Uterus (tissue), 3 donors: ENCODE measurements at regions not wholly inside any gene's neighbourhood (a gene's known extent, or its start where the extent isn't known, plus 50 kb on each side); places are given as distances from the start of the nearest gene placed in this dataset.
A peak's percentile ranks its signal among the peaks of the same experiment; 100 is the strongest.

Experiments used
- DNase-seq, 2 donors: peaks; one replicate each; pipeline ENCODE4 v3.0.0-alpha.2; 2019 to 2020
- H3K27ac ChIP-seq, 2 donors: fragments of 200-600 bp; sonication (generic); 1 replicate in 1 of 2; 2 replicates in 1 of 2; pipeline ENCODE4 v1.5.1; 2016 to 2018
- H3K27me3 ChIP-seq, 2 donors: fragments of 200-600 bp; sonication (generic); one replicate each; pipeline ENCODE4 v1.5.1; 2018 to 2019; ENCODE audit warnings: control low read depth in 1 of 2
- H3K36me3 ChIP-seq, 2 donors: fragments of 200-600 bp; sonication (generic); one replicate each; pipeline ENCODE4 v1.5.1; 2019; ENCODE audit warnings: control low read depth in 1 of 2
- H3K4me1 ChIP-seq, 2 donors: fragments of 200-600 bp; sonication (generic); one replicate each; pipeline ENCODE4 v1.5.1; 2018 to 2019; ENCODE audit warnings: control low read depth in 1 of 2
- H3K4me3 ChIP-seq, 2 donors: fragments of 200-600 bp; sonication (generic); 1 replicate in 1 of 2; 2 replicates in 1 of 2; pipeline ENCODE4 v1.5.1; 2018 to 2019; ENCODE audit warnings: mild to moderate bottlenecking in 1 of 2
- H3K9me3 ChIP-seq, 2 donors: fragments of 200-600 bp; sonication (generic); one replicate each; pipeline ENCODE4 v1.5.1; 2019; ENCODE audit warnings: control low read depth in 1 of 2
- CTCF ChIP-seq, 4 experiments: fragments of 200-600 bp in 2 of 4; fragments of 450-650 bp in 2 of 4; sonication (generic) in 2 of 4; IDR thresholded peaks; one replicate each; pipeline ENCODE4 v1.5.1; 2016 to 2019; ENCODE audit warnings: antibody characterized with exemption in 4 of 4, mild to moderate bottlenecking in 2 of 4, moderate library complexity in 1 of 4
- POLR2A ChIP-seq, 2 donors: fragments of 450-650 bp; IDR thresholded peaks; one replicate each; pipeline ENCODE4 v1.6.1; 2016; ENCODE audit warnings: antibody characterized with exemption in 2 of 2, mild to moderate bottlenecking in 1 of 2, moderate library complexity in 1 of 2
- intact Hi-C: fragments of 100-400 bp; cut with DNase I; formaldehyde crosslinking; loops from one replicate; pipeline ENCODE4 v1.15.1; 2023; ENCODE audit warnings: low total_unique reads
- donor health status: DM: yes; HTN: yes; CAD: no.

DNA sequence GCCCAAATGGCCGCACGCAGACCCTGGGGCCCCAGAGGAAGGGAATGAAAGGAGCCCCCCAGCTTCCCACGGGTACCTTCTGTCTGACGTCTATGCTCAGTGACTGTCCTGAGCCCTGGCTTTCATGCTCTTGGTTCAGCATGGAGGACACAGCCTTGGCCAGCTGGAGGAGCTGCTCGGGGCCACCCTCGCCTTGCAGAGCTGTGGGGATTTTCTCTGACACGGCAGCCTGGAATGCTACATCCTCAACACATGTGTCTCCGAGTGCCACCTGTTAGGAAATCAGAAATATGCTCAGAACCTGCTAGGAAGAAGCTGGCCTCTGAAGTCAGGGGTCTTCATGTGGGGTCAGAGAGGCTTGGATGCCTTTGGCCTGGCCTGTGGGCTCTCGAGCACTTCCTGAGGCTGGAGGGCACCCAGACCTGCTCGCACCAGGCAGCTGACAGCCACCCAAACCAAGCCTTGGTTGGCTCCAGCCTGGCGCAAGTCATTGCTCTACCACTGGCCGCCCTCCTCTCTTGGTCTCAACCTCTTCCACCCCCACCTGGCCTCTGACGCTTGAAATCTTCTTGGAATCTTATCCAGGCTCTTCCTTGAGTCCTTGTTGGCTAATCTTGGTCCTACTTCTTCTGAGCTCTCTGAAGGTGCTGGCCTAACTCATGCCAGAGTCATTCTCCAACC lies 63.7 kb upstream of the BCO1 start:
- Histone ChIP-seq H3K9me3 (no peaks in the 10 kb centered on the region), H3K4me1 (no peaks in the 10 kb centered on the region), H3K27ac (no peak overlapping the region), H3K4me3 (no peak overlapping the region), H3K27me3 (no peaks in the 10 kb centered on the region), H3K36me3 (no peaks in the 10 kb centered on the region)
- no peak for TF ChIP-seq CTCF (IDR thresholded peaks at IDR 0.05)
- intact Hi-C loops = no loop called here
- DNase-seq = no peak

DNA sequence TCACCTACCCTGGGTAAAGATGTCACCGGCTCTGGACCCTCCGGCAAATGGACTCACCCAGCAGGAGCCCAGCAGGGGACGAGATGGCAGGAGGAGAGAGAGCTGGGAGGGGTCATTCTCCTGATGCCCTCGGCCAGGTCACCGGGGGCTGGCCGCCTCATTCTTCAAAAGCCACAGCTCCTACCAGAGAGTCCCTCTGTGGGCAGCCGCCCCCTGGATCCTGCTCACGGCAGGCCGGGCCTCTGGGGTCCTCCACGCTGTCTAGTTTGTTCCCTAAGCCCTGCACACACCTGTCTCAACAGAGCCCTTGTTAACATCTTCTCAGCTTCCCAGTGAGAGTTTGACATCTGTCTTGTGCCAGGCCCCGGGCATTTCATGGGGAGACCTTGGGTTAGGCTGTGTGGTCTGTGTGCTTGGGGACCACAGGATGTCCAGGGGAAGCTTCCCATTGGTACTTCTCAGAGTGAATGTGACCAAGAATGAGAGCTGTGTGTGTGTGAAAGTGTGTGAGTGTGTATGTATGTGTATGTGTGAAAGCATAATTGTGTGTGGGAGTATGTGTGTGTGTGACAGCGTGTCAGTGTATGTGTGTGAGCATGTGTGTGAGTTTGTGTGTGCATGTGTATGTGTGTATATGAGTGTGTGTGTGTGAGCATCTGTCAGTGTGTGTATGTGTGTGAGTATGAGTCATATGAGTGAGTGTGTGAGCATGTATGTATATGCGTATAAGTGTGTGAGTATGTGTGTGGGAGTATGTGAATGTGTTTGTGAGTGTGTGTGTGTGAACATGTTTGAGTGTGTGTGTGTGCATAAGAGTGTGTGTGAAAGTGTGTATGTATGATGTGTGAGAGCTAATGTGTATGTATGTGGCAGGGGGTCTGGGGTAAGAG lies 65.5 kb upstream of the BCO1 start:
- Histone ChIP-seq H3K27ac (no peak overlapping the region), H3K9me3 (no peaks in the 10 kb centered on the region), H3K4me1 (no peaks in the 10 kb centered on the region), H3K4me3 (no peak overlapping the region), H3K27me3 (no peaks in the 10 kb centered on the region), H3K36me3 (no peaks in the 10 kb centered on the region)
- TF ChIP-seq POLR2A (IDR thresholded peaks at IDR 0.05) (no peak), CTCF (IDR thresholded peaks at IDR 0.05) (no peak)
- no peak for DNase-seq
- intact Hi-C loops = no loop called here

- no peaks in the 10 kb centered on the region for H3K9me3 ChIP-seq
- no peak for DNase-seq
- H3K4me1 ChIP-seq = no peaks in the 10 kb centered on the region
- H3K4me3 ChIP-seq = no peak overlapping the region
- TF ChIP-seq POLR2A (IDR thresholded peaks at IDR 0.05) (no peak), CTCF (IDR thresholded peaks at IDR 0.05) (no peak)
- H3K27me3 ChIP-seq = no peaks in the 10 kb centered on the region
- no peak overlapping the region for H3K27ac ChIP-seq
- H3K36me3 ChIP-seq = no peaks in the 10 kb centered on the region
- intact Hi-C loops = no loop called here
Observed at GRCh38 chr16:81170824-81171223, 67.7 kb upstream of the BCO1 start.

- Histone ChIP-seq H3K27ac (no peak overlapping the region), H3K4me3 (no peak overlapping the region), H3K4me1 (no peaks in the 10 kb centered on the region), H3K9me3 (no peaks in the 10 kb centered on the region), H3K36me3 (no peaks in the 10 kb centered on the region), H3K27me3 (no peaks in the 10 kb centered on the region)
- DNase-seq = no peak
- intact Hi-C loops = no loop called here
- TF ChIP-seq CTCF (IDR thresholded peaks at IDR 0.05) = no peak
- no peak for TF ChIP-seq POLR2A (IDR thresholded peaks at IDR 0.05)
Observed at GRCh38 chr16:81168406-81168805, 70.1 kb upstream of the BCO1 start.

- no peak for TF ChIP-seq POLR2A (IDR thresholded peaks at IDR 0.05)
- no peak for TF ChIP-seq CTCF (IDR thresholded peaks at IDR 0.05)
- Histone ChIP-seq H3K27ac (no peak overlapping the region), H3K9me3 (no peaks in the 10 kb centered on the region), H3K4me1 (no peaks in the 10 kb centered on the region), H3K36me3 (no peaks in the 10 kb centered on the region), H3K27me3 (no peaks in the 10 kb centered on the region), H3K4me3 (no peak overlapping the region)
- DNase-seq = peak in 1 of 2 donors; percentile 27
- intact Hi-C loops = no loop called here
Observed at GRCh38 chr16:81167851-81168250, 70.6 kb upstream of the BCO1 start.
